Caco-2 (cell line): ENCODE measurements at regions not wholly inside any gene's neighbourhood (a gene's known extent, or its start where the extent isn't known, plus 50 kb on each side); places are given as distances from the start of the nearest gene placed in this dataset.

ENCODE experiments used
- BruUV-seq: library from RNA; stranded (reverse); fragments of 400-500 nt; replicated peaks from 2 replicates; lab custom pipeline; 2021; lab: Mats Ljungman, UMichigan
- CTCF ChIA-PET: fragments of 300-600 bp; sonication (Branson Sonifier 250); formaldehyde crosslinking; loops from one replicate; lab custom pipeline; 2022; ENCODE audit warnings: antibody characterized with exemption; lab: Charles Lee
- POLR2A ChIA-PET: fragments of 300-600 bp; sonication (Branson Sonifier 250); formaldehyde crosslinking; loops from one replicate; lab custom pipeline; 2022; ENCODE audit warnings: antibody characterized with exemption; lab: Charles Lee
- DNase-seq, 2 experiments: peaks; one replicate each; pipeline versions ENCODE4 v3.0.0 to v3.0.0-alpha.2; 2020 to 2022
- H3K27me3 ChIP-seq: replicated peaks from 2 replicates; pipeline ENCODE4 v1.6.0; 2011; ENCODE audit warnings: low read length; ENCODE audit not compliant: control insufficient read depth, insufficient read depth
- H3K36me3 ChIP-seq: 2 replicates; pipeline ENCODE4 v1.5.1; 2011; ENCODE audit warnings: low read length; ENCODE audit not compliant: control insufficient read depth, insufficient read depth
- H3K4me1 ChIP-seq: fragments of 250-450 bp; sonication (Bioruptor Pico); 2 replicates; pipeline ENCODE4 v1.5.1; 2020; ENCODE audit warnings: mild to moderate bottlenecking
- H3K4me3 ChIP-seq: 2 replicates; pipeline ENCODE4 v1.5.1; 2011; ENCODE audit warnings: low read depth, mild to moderate bottlenecking, control low read depth, low read length
- H3K9me3 ChIP-seq: fragments of 250-450 bp; sonication (Bioruptor Pico); 2 replicates; pipeline ENCODE4 v1.5.1; 2020; ENCODE audit warnings: mild to moderate bottlenecking, moderate library complexity
- H3K27ac Mint-ChIP-seq: one replicate; pipeline ENCODE4 v1.8.0; 2022; ENCODE audit warnings: mixed read lengths; ENCODE audit not compliant: unreplicated experiment
- H3K27me3 Mint-ChIP-seq: one replicate; pipeline ENCODE4 v1.8.0; 2022; ENCODE audit warnings: mixed read lengths; ENCODE audit not compliant: insufficient read depth, unreplicated experiment
- H3K36me3 Mint-ChIP-seq: one replicate; pipeline ENCODE4 v1.8.0; 2022; ENCODE audit warnings: mild to moderate bottlenecking, mixed read lengths; ENCODE audit not compliant: insufficient read depth, unreplicated experiment
- H3K4me1 Mint-ChIP-seq: one replicate; pipeline ENCODE4 v1.8.0; 2022; ENCODE audit warnings: low read depth, mixed read lengths; ENCODE audit not compliant: unreplicated experiment
- H3K4me3 Mint-ChIP-seq: one replicate; pipeline ENCODE4 v1.8.0; 2022; ENCODE audit warnings: mild to moderate bottlenecking, moderate library complexity, mixed read lengths; ENCODE audit not compliant: unreplicated experiment
- H3K9me3 Mint-ChIP-seq: one replicate; pipeline ENCODE4 v1.8.0; 2022; ENCODE audit warnings: mixed read lengths; ENCODE audit not compliant: unreplicated experiment
- CTCF ChIP-seq, 2 experiments: fragments of 200-600 bp in 1 of 2; IDR thresholded peaks; 1 replicate in 1 of 2; 2 replicates in 1 of 2; pipeline versions ENCODE4 v1.5.1 to v1.8.0; 2011 to 2022; ENCODE audit warnings: antibody characterized with exemption in 1 of 2, control low read depth in 1 of 2, inconsistent platforms in 1 of 2, low read depth in 1 of 2, low read length in 1 of 2, mild to moderate bottlenecking in 1 of 2, moderate library complexity in 1 of 2; ENCODE audit not compliant: insufficient read depth in 1 of 2, severe bottlenecking in 1 of 2, unreplicated experiment in 1 of 2
- intact Hi-C: fragments of 100-400 bp; cut with micrococcal nuclease; formaldehyde crosslinking; loops from one replicate; pipeline ENCODE4 v1.10.0; 2022; ENCODE audit not compliant: unreplicated experiment

- Mint-ChIP-seq H3K9me3 (no peaks in the 10 kb centered on the region), H3K27ac (no peak overlapping the region), H3K36me3 (no peaks in the 10 kb centered on the region), H3K4me3 (no peak overlapping the region), H3K27me3 (peaks cover 2% of the 10 kb centered on the region), H3K4me1 (no peaks in the 10 kb centered on the region)
- no peaks in the 10 kb centered on the region for H3K9me3 ChIP-seq
- H3K36me3 ChIP-seq = no peaks in the 10 kb centered on the region
- no peak overlapping the region for H3K4me3 ChIP-seq
- H3K27me3 ChIP-seq = no peaks in the 10 kb centered on the region
- ChIA-PET CTCF (no interaction called here), POLR2A (no interaction called here)
- TF ChIP-seq CTCF (IDR thresholded peaks at IDR 0.05; ENCODE audit: insufficient read depth in 1 of 2, low read depth in 1 of 2, low read length in 1 of 2, severe bottlenecking in 1 of 2, unreplicated experiment in 1 of 2) = no peak
- no peaks in the 10 kb centered on the region for H3K4me1 ChIP-seq
- no TSS peak for BruUV-seq
- intact Hi-C loops = no loop called here
- no peak for DNase-seq
These were observed 154.6 kb upstream of the PRR20A start for GRCh38 chr13:56986121-56986520.

- no peak for DNase-seq
- no TSS peak for BruUV-seq
- Mint-ChIP-seq H3K36me3 (no peaks in the 10 kb centered on the region), H3K27me3 (peaks cover 2% of the 10 kb centered on the region), H3K27ac (no peak overlapping the region), H3K4me1 (no peaks in the 10 kb centered on the region), H3K4me3 (no peak overlapping the region), H3K9me3 (no peaks in the 10 kb centered on the region)
- no peak for TF ChIP-seq CTCF (IDR thresholded peaks at IDR 0.05; ENCODE audit: insufficient read depth in 1 of 2, low read depth in 1 of 2, low read length in 1 of 2, severe bottlenecking in 1 of 2, unreplicated experiment in 1 of 2)
- ChIA-PET CTCF (no interaction called here), POLR2A (no interaction called here)
- Histone ChIP-seq H3K27me3 (no peaks in the 10 kb centered on the region), H3K9me3 (no peaks in the 10 kb centered on the region), H3K4me1 (no peaks in the 10 kb centered on the region), H3K36me3 (no peaks in the 10 kb centered on the region), H3K4me3 (no peak overlapping the region)
- intact Hi-C loops = no loop called here
These were observed 152.2 kb upstream of the PRR20A start for GRCh38 chr13:56988543-56988942.

GRCh38 chr13:57003682-57004081 lies 137.0 kb upstream of the PRR20A start:
- no peaks in the 10 kb centered on the region for H3K4me1 ChIP-seq
- intact Hi-C loops = no loop called here
- no peak overlapping the region for H3K4me3 ChIP-seq
- no peaks in the 10 kb centered on the region for H3K36me3 Mint-ChIP-seq
- POLR2A ChIA-PET = no interaction called here
- no TSS peak for BruUV-seq
- H3K36me3 ChIP-seq = no peaks in the 10 kb centered on the region
- CTCF ChIA-PET = no interaction called here
- no peak for DNase-seq
- no peaks in the 10 kb centered on the region for H3K27me3 Mint-ChIP-seq
- no peak overlapping the region for H3K4me3 Mint-ChIP-seq
- no peaks in the 10 kb centered on the region for H3K4me1 Mint-ChIP-seq
- TF ChIP-seq CTCF (IDR thresholded peaks at IDR 0.05; ENCODE audit: insufficient read depth in 1 of 2, low read depth in 1 of 2, low read length in 1 of 2, severe bottlenecking in 1 of 2, unreplicated experiment in 1 of 2) = no peak
- H3K9me3 Mint-ChIP-seq = no peaks in the 10 kb centered on the region
- H3K27me3 ChIP-seq = no peaks in the 10 kb centered on the region
- no peak overlapping the region for H3K27ac Mint-ChIP-seq
- no peaks in the 10 kb centered on the region for H3K9me3 ChIP-seq
